ENCODE measurements at regions not wholly inside any gene's neighbourhood (a gene's known extent, or its start where the extent isn't known, plus 50 kb on each side); places are given as distances from the start of the nearest gene placed in this dataset.
"Not testable (repeated sequence)": the region's sequence is repeated elsewhere in the genome, so short reads cannot be mapped to it uniquely, and the experiment has no call there.

DNA sequence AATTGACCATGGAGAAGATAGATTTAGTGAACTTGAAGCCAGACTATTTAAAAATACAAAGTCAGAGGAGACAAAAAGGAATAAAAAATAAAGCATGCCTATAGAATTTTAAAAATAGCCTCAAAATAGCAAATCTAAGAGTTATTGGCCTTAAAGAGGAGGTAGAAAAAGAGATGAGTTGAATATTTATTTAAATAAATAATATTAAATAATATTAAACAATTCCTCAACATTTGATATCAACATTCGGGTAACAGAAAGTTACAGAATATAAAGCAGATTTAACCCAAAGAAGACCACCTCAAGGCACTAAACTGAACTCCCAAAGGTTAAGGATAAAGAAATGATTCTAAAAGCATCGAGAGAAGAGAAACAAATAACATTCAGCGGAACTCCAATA is 1627.4 kb downstream of the SPATA31A7 start:
- CTCF ChIA-PET; H3K27ac Mint-ChIP-seq; H3K4me3 Mint-ChIP-seq; ATAC-seq; POLR2A ChIA-PET; H3K36me3 Mint-ChIP-seq; H3K4me1 Mint-ChIP-seq; DNase-seq (ENCODE audit: low spot score): not testable (repeated sequence)
- peaks cover 12% of the 10 kb centered on the region for H3K9me3 Mint-ChIP-seq
- peaks cover 77% of the 10 kb centered on the region for H3K27me3 Mint-ChIP-seq (ENCODE audit: low read depth)
- TF ChIP-seq HMGA2 (CRISPR knock-in tag; IDR thresholded peaks at IDR 0.05): peak; percentile 98

DNA sequence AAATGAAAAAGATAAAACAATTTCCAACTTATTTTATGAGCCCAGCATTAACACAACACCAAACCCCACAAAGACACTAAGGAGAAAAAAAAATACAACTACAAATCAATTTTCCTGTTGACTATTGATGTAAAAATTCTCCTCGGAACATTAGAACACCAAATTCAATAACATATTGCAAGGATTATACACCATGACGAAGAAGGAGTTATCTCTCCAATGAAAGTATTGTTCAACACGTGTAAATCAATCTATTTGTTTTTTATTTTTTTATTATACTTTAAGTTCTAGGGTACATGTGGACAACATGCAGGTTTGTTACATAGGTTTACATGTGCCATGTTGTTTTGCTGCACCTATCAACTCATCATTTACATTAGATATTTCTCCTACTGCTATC is 1632.3 kb downstream of the SPATA31A7 start:
- H3K4me3 Mint-ChIP-seq; H3K4me1 Mint-ChIP-seq; POLR2A ChIA-PET; H3K9me3 Mint-ChIP-seq; CTCF ChIA-PET; H3K36me3 Mint-ChIP-seq; DNase-seq (ENCODE audit: low spot score); ATAC-seq; H3K27ac Mint-ChIP-seq: not testable (repeated sequence)
- peaks cover 66% of the 10 kb centered on the region for H3K27me3 Mint-ChIP-seq (ENCODE audit: low read depth)

DNA sequence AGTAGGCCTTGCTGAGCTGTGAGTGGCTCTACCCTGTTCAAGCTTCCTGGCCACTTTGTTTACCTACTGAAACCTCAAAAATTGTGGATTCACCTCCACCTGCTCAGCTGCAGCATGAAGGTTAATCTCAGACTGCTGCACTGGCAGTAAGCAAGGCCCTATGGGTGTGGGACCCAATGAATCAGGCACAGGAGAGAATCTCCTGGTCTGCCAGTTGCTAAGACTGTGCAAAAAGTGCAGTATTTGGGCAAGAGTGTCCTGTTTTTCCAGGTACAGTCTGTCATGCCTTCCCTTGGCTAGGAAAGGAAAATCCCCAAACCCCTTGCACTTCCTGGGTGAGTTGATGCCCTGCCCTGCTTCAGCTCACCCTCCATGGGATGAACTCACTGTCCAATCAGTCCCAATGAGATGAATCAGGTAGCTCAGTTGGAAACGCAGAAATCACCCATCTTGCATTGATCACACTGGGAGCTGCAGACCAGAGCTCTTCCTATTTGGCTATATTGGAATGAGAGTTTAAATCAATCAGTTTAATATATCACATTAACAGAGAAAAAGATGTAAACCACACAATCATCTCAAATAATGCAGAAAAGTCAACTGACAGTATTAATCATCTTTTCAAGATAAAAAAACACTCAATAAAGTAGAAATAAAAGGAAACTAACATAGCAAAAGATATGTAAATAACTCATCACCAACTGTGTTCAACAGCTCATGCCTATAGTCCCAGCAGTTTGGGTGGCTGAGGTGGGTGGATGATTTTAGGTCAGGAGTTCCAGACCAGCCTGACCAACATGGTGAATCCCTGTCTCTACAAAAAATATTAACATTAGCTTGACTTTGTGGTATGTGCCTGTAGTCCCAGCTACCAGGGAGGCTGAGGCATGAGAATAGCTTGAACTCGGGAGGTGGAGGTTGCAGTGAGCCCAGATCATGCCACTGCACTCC is 1638.4 kb downstream of the SPATA31A7 start:
- H3K9me3 Mint-ChIP-seq; H3K36me3 Mint-ChIP-seq; ATAC-seq; H3K4me3 Mint-ChIP-seq; H3K4me1 Mint-ChIP-seq; DNase-seq (ENCODE audit: low spot score); H3K27ac Mint-ChIP-seq; POLR2A ChIA-PET; CTCF ChIA-PET: not testable (repeated sequence)
- peaks cover 66% of the 10 kb centered on the region for H3K27me3 Mint-ChIP-seq (ENCODE audit: low read depth)

DNA sequence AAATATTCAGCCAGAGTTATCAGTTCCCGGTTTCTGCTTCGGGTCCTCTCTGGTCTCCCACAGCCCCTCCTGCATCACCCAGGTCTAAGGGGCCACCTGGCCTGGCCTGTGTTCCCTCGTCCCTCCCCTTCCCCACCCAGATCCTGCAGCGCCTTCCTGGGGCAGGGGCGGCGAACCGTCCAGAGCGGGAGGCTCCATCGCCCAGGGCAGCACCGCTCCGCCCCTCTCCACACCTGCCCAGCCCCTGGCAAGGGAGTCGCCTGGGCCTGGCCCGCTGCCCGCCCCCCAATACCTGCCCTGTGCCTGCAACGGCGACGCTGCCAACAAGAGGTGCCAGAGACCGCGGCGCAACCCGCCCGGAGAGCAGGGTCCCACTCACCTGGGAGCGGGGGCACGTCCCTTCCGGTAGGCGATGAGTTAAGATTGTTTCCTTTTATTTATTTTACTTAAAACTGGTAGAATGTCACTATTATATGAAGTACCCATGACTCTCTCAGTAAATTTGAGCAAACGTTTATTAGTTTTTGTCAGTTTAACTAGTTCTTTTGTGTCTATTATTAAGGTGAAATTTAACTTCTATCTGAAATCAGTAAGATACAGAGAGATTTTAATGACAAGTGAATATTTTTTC is 1641.1 kb downstream of the SPATA31A7 start:
- H3K27ac Mint-ChIP-seq, POLR2A ChIA-PET, H3K36me3 Mint-ChIP-seq, CTCF ChIA-PET, H3K9me3 Mint-ChIP-seq, H3K4me1 Mint-ChIP-seq: not testable (repeated sequence)
- peaks cover 59% of the 10 kb centered on the region for H3K27me3 Mint-ChIP-seq (ENCODE audit: low read depth)
- H3K4me3 Mint-ChIP-seq: peak overlapping the region; percentile 5; the same call in 1 of the 2 replicates
- peak; percentile 82 for ATAC-seq
- DNase-seq (ENCODE audit: low spot score): peak; percentile 69

DNA sequence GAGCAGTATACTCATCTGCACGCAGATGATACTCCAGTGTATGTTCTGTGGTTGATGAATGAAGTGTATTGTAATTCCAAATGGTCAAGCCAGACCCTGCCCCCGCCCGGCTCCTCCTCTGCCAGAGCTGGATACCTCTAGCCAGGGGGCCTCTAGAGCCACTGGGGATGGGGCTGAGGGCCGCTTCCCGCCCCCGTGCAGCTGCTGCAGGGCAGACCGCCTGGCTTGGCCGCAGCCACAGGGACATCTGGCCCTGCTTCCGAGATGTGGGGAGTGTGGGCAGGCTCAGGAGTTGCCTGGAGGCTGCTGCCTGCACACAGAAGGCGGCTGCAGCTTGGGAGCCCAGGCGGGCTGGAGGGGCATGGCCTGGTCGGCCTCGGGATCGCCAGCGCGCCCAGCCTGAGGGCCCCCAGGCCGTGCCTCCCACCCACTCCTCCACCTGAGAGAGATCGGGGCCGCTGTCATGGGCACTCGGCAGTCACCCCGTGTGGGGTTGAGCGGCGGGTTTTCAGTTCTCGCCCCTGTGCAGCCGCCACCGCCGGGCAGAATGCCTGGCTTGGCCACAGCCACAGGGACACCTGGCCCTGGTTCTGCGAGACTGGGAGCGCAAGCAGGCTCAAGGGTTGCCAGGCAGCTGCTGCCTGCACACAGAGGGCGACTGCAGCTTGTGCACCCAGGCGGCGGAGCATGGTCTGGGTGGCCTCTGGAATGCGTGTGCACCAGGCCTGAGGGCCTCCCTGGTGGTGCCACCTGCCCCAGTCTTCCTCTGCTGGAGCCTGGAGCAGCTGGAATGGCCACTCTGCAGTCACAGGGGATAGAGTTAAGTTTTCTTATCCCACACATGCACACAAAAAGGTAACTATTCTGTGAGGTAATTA is 1643.7 kb downstream of the SPATA31A7 start:
- H3K4me3 Mint-ChIP-seq, POLR2A ChIA-PET, H3K4me1 Mint-ChIP-seq, H3K36me3 Mint-ChIP-seq, CTCF ChIA-PET, H3K9me3 Mint-ChIP-seq, H3K27ac Mint-ChIP-seq: not testable (repeated sequence)
- DNase-seq (ENCODE audit: low spot score): peak; percentile 57
- peaks cover 60% of the 10 kb centered on the region for H3K27me3 Mint-ChIP-seq (ENCODE audit: low read depth)
- ATAC-seq: peak; percentile 36

DNA sequence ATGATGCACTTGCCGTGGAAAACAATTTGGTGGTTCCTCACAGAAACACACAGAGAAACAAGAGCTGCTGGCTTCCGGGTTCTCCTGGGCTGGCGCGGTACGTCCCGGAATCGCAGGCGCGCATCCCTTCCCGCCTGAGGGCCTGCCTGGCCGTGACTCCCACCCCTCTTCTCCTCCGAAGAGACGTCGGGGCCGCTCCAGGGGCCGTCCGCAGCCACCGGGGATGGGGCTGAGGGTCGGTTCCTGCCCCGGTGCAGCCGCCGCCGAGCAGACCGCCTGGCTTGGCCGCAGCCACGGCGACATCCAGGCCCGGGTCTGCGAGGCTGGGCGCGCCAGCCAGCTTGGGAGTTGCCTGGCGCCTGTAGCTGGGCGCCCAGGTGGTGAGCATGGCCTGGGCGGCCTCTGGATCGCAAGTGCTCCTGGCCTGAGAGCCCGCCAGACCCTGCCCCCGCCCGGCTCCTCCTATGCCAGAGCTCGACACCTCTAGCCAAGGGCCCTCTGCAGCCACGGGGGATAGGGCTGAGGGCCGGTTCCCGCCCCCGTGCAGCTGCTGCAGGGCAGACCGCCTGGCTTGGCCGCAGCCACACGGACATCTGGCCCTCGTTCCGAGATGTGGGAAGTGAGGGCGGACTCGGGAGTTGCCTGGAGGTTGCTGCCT is 1647.5 kb downstream of the SPATA31A7 start:
- peak; percentile 61 for DNase-seq (ENCODE audit: low spot score)
- CTCF ChIA-PET, H3K27ac Mint-ChIP-seq, H3K4me1 Mint-ChIP-seq, H3K36me3 Mint-ChIP-seq, H3K4me3 Mint-ChIP-seq, H3K9me3 Mint-ChIP-seq, POLR2A ChIA-PET: not testable (repeated sequence)
- peaks cover 71% of the 10 kb centered on the region for H3K27me3 Mint-ChIP-seq (ENCODE audit: low read depth)
- peak; percentile 4; the same call in 1 of the 2 replicates for ATAC-seq

DNA sequence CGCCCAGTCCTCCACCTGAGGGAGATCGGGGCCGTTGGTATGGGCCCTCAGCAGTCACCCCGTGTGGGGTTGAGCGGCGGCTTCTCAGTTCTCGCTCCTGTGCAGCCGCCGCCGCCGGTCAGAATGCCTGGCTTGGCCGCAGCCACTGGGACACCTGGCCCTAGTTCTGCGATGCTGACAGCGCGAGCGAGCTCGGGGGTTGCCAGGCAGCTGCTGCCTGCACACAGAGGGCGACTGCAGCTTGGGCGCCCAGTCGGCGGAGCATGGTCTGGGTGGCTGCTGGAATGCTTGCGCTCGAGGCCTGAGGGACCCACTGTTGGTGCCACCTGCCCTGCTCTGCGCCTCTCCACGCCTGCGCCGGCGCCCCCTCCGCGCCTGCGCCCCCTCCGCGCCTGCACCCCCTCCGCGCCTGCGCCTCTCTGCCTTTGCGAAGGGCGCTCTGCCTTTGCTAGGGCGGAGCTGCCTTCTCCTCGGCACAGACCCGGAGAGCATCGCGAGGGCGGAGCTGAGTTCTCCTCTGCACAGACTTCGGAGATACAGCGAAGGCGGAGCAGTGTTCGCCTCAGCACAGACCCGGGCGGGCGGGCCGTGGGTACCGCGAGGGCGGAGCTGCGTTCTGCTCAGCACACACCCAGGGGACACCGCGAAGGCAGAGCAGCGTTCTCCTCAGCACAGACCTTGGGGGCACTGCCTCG is 1648.3 kb downstream of the SPATA31A7 start:
- DNase-seq (ENCODE audit: low spot score) (peak; percentile 90), ATAC-seq (peak; percentile 93)
- H3K4me1 Mint-ChIP-seq, H3K27ac Mint-ChIP-seq, POLR2A ChIA-PET, CTCF ChIA-PET, H3K9me3 Mint-ChIP-seq, H3K36me3 Mint-ChIP-seq: not testable (repeated sequence)
- Mint-ChIP-seq H3K4me3 (peak overlapping the region; percentile 72), H3K27me3 (ENCODE audit: low read depth) (peaks cover 79% of the 10 kb centered on the region)
- TF ChIP-seq FOXK1 (CRISPR knock-in tag; IDR thresholded peaks at IDR 0.05): peak; percentile 39; the same call in 1 of the 2 replicates

DNA sequence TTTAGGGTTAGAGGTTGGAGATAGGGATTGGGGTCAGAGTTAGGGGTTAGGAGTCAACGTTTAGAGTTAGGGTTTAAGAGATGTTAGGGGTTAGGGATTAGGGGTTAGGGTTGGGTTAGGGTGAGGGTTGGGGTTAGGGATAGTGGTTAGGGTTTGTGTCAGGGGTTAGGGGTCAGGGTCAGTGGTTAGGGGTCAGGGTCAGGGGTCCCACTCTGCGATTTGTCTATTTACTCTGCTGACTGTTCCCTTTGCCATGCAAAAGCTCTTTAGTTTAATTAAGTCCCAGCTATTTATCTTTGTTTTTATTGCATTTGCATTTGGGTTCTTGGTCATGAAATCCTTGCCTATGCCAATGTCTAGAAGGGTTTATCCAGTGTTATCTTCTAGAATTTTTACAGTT is 1649.3 kb downstream of the SPATA31A7 start:
- H3K36me3 Mint-ChIP-seq; POLR2A ChIA-PET; CTCF ChIA-PET; DNase-seq (ENCODE audit: low spot score); H3K4me1 Mint-ChIP-seq; H3K4me3 Mint-ChIP-seq; ATAC-seq; H3K9me3 Mint-ChIP-seq; H3K27ac Mint-ChIP-seq: not testable (repeated sequence)
- peaks cover 84% of the 10 kb centered on the region for H3K27me3 Mint-ChIP-seq (ENCODE audit: low read depth)

DNA sequence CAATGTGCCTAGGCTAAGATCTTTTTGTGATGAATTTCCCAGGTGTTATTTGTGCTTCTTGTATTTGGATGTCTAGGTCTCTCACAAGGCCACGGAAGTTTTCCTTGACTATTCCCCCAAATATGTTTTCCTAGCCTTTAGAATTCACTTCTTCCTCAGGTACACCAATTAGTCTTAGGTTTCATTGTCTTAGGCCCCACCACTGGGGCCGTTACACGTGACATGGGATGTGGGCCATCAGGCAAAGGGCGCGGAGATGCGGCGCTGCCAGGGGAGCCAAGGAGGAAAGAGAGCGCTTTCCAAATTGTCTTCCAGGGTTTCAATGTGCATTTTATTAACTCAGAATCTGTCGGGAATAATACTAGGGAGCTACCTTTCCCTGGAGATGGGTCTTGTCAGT is 1653.3 kb downstream of the SPATA31A7 start:
- H3K9me3 Mint-ChIP-seq; H3K4me1 Mint-ChIP-seq; H3K27ac Mint-ChIP-seq; H3K4me3 Mint-ChIP-seq; DNase-seq (ENCODE audit: low spot score); CTCF ChIA-PET; POLR2A ChIA-PET; H3K36me3 Mint-ChIP-seq: not testable (repeated sequence)
- peak; percentile 8; the same call in 1 of the 2 replicates for ATAC-seq
- peaks cover 80% of the 10 kb centered on the region for H3K27me3 Mint-ChIP-seq (ENCODE audit: low read depth)

DNA sequence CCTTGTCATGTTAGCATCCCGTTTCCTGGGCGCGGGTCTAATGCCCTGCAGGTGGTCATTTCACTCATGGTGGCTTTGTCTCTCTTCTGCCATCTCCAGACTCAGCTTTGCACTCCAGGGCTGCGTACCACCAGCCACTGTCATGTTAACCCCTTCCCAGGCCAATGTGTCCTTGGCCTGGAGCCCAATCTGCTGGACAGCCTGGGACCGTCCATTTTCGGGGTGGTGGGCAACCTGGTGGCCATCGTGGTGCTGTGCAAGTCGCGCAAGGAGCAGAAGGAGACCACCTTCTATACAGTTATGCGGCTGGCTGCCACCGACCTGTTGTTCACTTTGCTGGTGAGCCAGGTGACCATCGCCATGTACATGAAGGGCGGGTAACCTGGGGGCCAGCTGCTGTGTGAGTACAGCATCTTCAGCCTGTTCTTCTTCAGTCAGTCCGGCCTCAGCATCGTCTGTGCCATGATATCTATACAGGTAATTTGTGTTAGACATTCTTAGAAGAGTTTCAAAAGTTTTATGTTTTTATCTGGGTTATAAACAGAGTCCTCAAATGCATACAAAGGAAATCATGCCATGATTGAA is 1654.0 kb downstream of the SPATA31A7 start:
- H3K9me3 Mint-ChIP-seq; CTCF ChIA-PET; H3K36me3 Mint-ChIP-seq; H3K4me3 Mint-ChIP-seq; H3K4me1 Mint-ChIP-seq; POLR2A ChIA-PET; DNase-seq (ENCODE audit: low spot score); H3K27ac Mint-ChIP-seq: not testable (repeated sequence)
- ATAC-seq: peak; percentile 27
- H3K27me3 Mint-ChIP-seq (ENCODE audit: low read depth): peaks cover 76% of the 10 kb centered on the region
